ENCODE measurements at regions not wholly inside any gene's neighbourhood (a gene's known extent, or its start where the extent isn't known, plus 50 kb on each side); places are given as distances from the start of the nearest gene placed in this dataset.

- no peak for DNase-seq
Measured at GRCh38 chr3:176526225-176526624, 671.1 kb downstream of the TBL1XR1 start.

DNA sequence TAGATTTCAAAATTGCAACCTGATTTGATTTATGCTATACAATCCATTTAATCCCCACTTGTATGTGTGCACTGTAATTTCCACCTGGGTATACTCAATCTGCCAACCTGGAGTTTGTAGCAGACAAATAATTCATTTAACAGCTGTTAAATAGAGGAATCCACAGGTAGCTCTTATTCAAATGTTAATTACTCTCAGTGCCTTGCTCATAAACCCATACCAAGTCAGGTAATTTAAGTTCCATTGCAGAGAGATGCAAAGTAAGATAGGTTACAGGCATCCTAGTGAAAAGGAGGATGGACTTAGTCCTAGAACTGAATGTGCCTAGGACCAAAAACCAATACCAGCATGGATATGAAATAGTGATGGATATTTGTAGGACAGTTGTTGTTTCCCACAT, 674.2 kb downstream of the TBL1XR1 start:
- DNase-seq = no peak

DNA sequence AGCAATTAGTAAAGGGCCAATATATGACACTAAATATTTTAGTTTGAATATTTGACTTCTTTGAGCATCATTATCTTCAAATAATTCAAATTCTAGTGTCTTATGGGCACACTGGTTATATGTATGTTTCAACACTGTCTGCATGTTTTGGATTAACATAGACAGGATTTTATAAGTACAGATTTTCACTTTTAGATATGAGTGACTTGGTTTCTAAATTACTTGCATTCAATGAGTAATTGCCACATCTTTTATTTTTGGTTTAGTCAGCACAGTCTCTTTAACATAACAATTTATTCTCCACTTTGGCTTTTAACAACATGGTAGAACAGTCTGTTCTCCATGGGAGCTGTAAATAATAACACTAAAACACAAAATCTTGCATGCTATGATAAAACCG, 674.8 kb downstream of the TBL1XR1 start:
- no peak for DNase-seq

DNA sequence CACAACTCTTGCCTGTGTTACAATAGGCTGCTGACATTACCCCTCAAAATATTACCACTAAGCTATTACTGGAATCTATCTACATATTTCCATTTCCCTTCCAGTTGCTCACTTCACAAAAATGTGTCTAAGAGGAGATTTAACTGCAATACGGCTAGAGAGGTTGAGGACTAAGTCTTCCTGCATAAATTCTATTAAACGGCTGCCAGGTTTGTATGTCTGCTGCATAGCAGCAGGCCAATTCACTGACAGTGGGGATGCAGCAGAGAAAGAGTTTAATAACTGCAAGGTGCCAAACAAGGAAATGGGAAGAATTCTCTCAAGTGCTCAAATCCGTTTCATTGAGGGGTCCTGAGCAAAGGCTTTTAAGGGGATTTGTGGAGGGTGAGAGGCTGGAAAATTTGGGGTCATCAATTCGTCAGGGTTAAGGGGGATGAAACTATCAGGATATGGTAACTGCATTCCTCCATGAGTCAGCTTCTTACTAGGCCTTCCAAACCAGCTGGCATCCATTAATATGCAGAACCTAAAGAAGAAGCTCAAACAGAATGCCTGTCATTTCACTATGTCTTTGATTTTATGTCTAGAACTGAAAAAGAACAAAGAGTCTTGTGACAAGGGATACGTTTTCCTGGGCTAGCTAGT, 675.6 kb downstream of the TBL1XR1 start:
- DNase-seq = no peak

- no peak for DNase-seq
Measured at GRCh38 chr3:176514297-176514696, 683.0 kb downstream of the TBL1XR1 start.

GRCh38 chr3:176513604-176514003, 683.7 kb downstream of the TBL1XR1 start:
- no peak for DNase-seq

- DNase-seq = no peak
Measured at GRCh38 chr3:176512037-176512436, 685.2 kb downstream of the TBL1XR1 start.

- DNase-seq = no peak
Measured at GRCh38 chr3:176510097-176510496, 687.2 kb downstream of the TBL1XR1 start.

DNA sequence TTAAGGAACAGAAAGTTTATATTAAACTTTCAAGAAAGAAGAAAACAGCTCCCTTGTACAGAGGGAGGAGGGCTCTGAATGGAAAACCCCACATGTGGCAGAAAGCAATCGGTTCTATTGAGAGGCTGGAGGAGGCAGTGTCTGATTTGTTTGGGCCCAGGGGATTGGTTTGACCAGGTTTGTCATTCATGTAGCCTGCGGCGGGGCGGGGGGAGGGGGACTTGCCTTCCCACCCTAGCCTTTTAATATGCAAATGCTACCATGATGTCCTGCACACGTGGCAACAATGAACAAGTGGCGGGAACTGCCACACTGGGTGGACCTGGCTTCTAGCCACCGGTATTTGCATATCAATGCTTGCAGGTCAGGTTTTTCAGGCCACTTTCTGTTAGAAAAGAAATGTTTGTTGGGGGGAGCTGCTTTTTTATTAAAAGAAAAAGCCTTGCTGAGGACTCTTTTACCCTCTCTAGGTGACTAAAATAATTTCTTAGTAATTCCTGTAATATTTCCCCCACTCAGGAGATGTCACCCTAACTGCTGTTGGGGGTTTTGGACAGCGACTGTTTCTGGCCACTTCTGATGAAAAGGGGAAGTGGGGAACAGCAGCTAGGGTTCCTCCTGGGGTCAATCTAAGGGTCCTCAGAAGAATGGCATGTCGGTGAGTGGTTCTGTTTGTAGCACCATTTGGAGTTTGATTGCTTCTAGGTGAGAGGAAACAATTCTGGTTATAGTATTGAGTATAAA, 691.2 kb downstream of the TBL1XR1 start:
- DNase-seq = no peak

- DNase-seq = no peak
Measured at GRCh38 chr3:176491084-176491483, 706.2 kb downstream of the TBL1XR1 start.

- DNase-seq = no peak
Measured at GRCh38 chr3:176490357-176490756, 706.9 kb downstream of the TBL1XR1 start.

GRCh38 chr3:176479248-176479647, 718.0 kb downstream of the TBL1XR1 start:
- DNase-seq = no peak

- no peak for DNase-seq
Measured at GRCh38 chr3:176469694-176470205, 727.5 kb downstream of the TBL1XR1 start.

- no peak for DNase-seq
Measured at GRCh38 chr3:176463610-176464009, 733.7 kb downstream of the TBL1XR1 start.

DNA sequence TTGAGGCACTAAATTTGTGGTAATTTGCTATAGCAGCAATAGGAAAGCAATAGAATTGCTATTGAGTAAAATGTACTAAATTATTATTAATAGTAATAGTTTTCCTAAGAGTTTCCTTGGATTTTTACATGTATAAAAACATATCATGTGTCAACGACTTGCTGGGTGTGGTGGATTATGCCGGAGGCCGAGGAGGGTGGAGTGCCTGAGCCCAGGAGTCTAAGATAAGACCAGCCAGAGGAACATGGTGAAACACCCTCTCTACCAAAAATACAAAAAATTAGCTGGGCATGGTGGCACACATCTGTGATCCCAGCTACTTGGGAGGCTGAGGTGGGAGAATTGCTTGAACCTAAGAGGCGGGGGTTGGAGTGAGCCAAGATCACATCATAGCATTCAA, 749.9 kb downstream of the TBL1XR1 start:
- DNase-seq = no peak

DNA sequence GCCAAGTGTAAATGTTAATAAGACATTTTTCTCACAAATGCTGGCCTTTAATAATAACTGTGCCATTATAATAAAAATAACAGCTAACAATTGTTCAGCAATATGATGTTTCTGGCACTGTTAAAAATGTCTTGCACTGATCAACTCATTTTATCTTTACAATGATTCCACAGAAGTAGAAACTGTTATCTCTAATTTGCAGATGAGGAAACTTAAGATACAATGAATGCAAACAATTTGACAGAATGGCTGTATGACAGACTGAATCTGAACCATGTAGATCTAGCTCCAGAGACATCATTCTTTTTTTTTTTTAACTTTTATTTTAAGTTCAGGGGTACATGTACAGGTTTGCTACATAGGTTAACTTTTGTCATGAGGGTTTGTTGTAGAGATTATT, 755.0 kb downstream of the TBL1XR1 start:
- DNase-seq = no peak

DNA sequence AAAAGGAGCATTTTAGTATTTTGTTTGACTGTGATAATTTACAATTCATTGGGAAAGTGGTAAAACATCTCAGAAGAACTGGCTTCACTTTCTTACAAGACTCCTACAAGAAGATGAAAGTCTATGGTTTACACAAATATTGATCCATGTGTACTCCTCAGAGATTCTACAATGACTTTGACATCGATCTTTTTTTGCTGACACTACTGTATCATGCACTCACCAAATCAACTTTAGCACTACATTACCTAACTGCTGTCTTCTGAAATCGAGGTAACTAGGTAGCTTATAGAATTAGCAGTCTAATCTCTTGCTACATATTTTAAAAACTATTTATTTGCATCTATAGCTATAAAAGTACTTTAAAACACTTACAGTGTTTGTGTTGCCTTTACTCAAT, 757.6 kb downstream of the TBL1XR1 start:
- no peak for DNase-seq

DNA sequence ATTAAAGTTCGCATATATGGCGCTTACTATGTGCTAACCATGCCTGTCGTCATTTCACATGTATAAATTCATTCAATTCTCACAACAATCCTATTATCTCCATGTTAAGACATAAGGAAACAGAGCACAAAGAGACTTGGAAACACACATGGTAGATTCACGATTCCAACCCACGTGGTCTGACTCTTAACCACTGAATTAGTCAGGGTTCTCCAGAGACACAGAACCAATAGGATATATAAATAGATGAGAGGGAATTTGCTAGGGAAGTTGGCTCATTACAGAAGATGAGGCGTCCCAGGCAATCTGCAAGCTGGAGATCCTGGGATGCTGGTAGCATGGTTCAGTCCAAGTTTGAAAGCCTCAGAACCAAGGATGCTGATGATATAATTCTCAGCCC, 765.3 kb downstream of the TBL1XR1 start:
- no peak for DNase-seq

- DNase-seq = no peak
Measured at GRCh38 chr3:176431038-176431418, 766.3 kb downstream of the TBL1XR1 start.

- DNase-seq = peak; percentile 18
Measured at GRCh38 chr3:176430244-176431037, 766.8 kb downstream of the TBL1XR1 start.

- DNase-seq = no peak
Measured at GRCh38 chr3:176428552-176428951, 768.7 kb downstream of the TBL1XR1 start.

DNA sequence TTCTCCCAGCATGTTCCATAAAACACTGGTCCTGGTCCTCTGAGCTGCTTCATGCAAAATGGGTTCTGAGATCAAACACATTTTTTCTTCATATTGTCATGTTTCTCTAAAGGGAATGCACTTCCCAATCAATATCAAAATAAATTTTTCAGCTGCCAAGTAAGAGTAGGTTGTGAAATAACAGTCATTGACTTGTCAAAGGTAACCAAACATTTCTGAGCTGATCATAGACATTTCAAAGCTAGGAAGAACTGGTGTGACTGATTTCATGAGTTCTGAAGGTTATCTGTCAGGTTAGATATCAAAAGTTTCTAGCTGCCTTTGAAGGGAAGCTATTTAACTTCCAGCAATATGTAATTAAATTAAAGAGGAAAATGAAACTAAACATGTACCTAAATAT, 770.9 kb downstream of the TBL1XR1 start:
- no peak for DNase-seq

GRCh38 chr3:176416870-176417269, 780.4 kb downstream of the TBL1XR1 start:
- no peak for DNase-seq

All from kidney glomerular epithelial cell (primary cell).